Lower leg skin (tissue), 3 donors: ENCODE measurements at regions not wholly inside any gene's neighbourhood (a gene's known extent, or its start where the extent isn't known, plus 50 kb on each side); places are given as distances from the start of the nearest gene placed in this dataset.

Experiments
- POLR2A ChIP-seq, 2 donors: fragments of 450-650 bp; IDR thresholded peaks; one replicate each; pipeline ENCODE4 v1.6.1; 2016 to 2017; ENCODE audit warnings: antibody characterized with exemption in 2 of 2, mild to moderate bottlenecking in 1 of 2, moderate library complexity in 1 of 2
- TF ChIP-seq, protein P1 (sequence below), 3 donors: fragments of 450-650 bp; IDR thresholded peaks; one replicate each; pipeline ENCODE4 v1.5.1; 2016; ENCODE audit warnings: antibody characterized with exemption in 3 of 3, mild to moderate bottlenecking in 3 of 3, moderate library complexity in 2 of 3

- no peak for TF ChIP-seq POLR2A (IDR thresholded peaks at IDR 0.05)
- TF ChIP-seq, protein P1, sequence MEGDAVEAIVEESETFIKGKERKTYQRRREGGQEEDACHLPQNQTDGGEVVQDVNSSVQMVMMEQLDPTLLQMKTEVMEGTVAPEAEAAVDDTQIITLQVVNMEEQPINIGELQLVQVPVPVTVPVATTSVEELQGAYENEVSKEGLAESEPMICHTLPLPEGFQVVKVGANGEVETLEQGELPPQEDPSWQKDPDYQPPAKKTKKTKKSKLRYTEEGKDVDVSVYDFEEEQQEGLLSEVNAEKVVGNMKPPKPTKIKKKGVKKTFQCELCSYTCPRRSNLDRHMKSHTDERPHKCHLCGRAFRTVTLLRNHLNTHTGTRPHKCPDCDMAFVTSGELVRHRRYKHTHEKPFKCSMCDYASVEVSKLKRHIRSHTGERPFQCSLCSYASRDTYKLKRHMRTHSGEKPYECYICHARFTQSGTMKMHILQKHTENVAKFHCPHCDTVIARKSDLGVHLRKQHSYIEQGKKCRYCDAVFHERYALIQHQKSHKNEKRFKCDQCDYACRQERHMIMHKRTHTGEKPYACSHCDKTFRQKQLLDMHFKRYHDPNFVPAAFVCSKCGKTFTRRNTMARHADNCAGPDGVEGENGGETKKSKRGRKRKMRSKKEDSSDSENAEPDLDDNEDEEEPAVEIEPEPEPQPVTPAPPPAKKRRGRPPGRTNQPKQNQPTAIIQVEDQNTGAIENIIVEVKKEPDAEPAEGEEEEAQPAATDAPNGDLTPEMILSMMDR (IDR thresholded peaks at IDR 0.05) = no peak
Observed at GRCh38 chr9:7266911-7267595, 509.3 kb downstream of the KDM4C start.
